Mucosa of descending colon (tissue), 3 donors: ENCODE measurements at regions not wholly inside any gene's neighbourhood (a gene's known extent, or its start where the extent isn't known, plus 50 kb on each side); places are given as distances from the start of the nearest gene placed in this dataset.
"Not testable (repeated sequence)": the region's sequence is repeated elsewhere in the genome, so short reads cannot be mapped to it uniquely, and the experiment has no call there.

Source experiments
- ATAC-seq: fragments of 200-7000 bp; cut with Tn5 transposase; one replicate; pipeline ENCODE4 v1.9.1; 2020; ENCODE audit warnings: mild to moderate bottlenecking, moderate library complexity
- DNase-seq, 3 donors: peaks; one replicate each; pipeline ENCODE4 v3.0.0-alpha.2; 2020
- H3K36me3 ChIP-seq: fragments of 200-600 bp; one replicate; pipeline ENCODE4 v1.8.0; 2021; ENCODE audit warnings: low read depth, mild to moderate bottlenecking
- H3K4me1 ChIP-seq: fragments of 200-600 bp; one replicate; pipeline ENCODE4 v1.8.0; 2021; ENCODE audit warnings: low read depth, mild to moderate bottlenecking
- H3K4me3 ChIP-seq: fragments of 200-600 bp; one replicate; pipeline ENCODE4 v1.8.0; 2021; ENCODE audit warnings: mild to moderate bottlenecking
- H3K9me3 ChIP-seq: fragments of 200-600 bp; one replicate; pipeline ENCODE4 v1.8.0; 2021; ENCODE audit warnings: mild to moderate bottlenecking
- intact Hi-C, 2 donors: fragments of 100-400 bp; cut with DNase I in 1 of 2; cut with micrococcal nuclease in 1 of 2; formaldehyde crosslinking; loops; one replicate each; pipeline versions ENCODE4 v1.11.0 to v1.11.1; 2022; cut with DNase I, micrococcal nuclease
- TF ChIP-seq, protein P1 (sequence below): fragments of 200-600 bp; IDR thresholded peaks from one replicate; pipeline ENCODE4 v1.8.0; 2022; ENCODE audit warnings: antibody characterized with exemption, mild to moderate bottlenecking
- donor health status: DM: no; HTN: no; CAD: no; lungs with moderate emphysema.
- donor health status: DM: no; HTN: no; CAD: no.
- donor health status: DM: no; HTN: yes; CAD: no.

DNA sequence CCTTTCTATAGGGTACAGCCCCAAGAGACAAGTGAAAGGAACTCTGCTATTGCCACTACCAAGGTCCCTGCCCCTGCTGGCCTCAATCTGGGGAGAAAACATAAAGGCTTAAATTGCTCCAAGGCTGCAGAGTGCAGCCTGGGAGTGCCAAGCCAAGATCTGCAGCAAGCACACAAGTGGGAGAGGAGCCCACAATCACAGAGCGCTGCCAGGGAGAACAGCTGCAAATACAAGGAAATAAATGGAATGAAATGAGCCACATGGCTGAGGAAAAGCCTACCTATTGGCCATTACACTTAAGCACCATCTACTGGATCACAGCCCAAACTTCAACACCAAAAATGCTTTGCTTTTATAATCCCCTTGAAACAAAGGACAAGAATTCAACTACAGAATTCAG, 582.4 kb downstream of the FAM133A start:
- Histone ChIP-seq H3K36me3 (no peaks in the 10 kb centered on the region), H3K4me3 (no peak overlapping the region), H3K9me3 (no peaks in the 10 kb centered on the region), H3K4me1 (no peaks in the 10 kb centered on the region)
- TF ChIP-seq, protein P1, sequence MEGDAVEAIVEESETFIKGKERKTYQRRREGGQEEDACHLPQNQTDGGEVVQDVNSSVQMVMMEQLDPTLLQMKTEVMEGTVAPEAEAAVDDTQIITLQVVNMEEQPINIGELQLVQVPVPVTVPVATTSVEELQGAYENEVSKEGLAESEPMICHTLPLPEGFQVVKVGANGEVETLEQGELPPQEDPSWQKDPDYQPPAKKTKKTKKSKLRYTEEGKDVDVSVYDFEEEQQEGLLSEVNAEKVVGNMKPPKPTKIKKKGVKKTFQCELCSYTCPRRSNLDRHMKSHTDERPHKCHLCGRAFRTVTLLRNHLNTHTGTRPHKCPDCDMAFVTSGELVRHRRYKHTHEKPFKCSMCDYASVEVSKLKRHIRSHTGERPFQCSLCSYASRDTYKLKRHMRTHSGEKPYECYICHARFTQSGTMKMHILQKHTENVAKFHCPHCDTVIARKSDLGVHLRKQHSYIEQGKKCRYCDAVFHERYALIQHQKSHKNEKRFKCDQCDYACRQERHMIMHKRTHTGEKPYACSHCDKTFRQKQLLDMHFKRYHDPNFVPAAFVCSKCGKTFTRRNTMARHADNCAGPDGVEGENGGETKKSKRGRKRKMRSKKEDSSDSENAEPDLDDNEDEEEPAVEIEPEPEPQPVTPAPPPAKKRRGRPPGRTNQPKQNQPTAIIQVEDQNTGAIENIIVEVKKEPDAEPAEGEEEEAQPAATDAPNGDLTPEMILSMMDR: no peak
- no peak for DNase-seq
- no peak for ATAC-seq
- intact Hi-C loops: no loop called here

DNA sequence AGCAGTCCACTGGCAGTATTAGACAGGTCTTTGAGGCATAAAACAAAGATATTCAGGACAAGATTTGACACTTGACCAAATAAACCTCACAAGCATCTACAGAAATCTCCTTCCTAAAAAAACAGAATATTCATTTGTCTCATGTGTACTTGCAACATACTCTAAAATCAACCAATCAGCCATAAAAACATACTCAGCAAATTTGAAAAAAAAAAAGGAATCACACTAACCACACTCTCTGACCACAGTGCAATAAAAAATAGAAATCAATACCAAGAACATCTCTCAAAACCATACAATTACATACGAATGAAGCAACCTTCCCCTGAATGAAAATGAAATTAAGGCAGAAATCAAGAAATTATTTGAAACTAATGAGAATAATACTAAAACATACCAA, 591.3 kb downstream of the FAM133A start:
- H3K4me3 ChIP-seq: no peak overlapping the region
- intact Hi-C loops: no loop called here
- no peaks in the 10 kb centered on the region for H3K9me3 ChIP-seq
- H3K36me3 ChIP-seq: no peaks in the 10 kb centered on the region
- no peak for ATAC-seq
- DNase-seq: no peak
- no peaks in the 10 kb centered on the region for H3K4me1 ChIP-seq
- TF ChIP-seq, protein P1: no peak

DNA sequence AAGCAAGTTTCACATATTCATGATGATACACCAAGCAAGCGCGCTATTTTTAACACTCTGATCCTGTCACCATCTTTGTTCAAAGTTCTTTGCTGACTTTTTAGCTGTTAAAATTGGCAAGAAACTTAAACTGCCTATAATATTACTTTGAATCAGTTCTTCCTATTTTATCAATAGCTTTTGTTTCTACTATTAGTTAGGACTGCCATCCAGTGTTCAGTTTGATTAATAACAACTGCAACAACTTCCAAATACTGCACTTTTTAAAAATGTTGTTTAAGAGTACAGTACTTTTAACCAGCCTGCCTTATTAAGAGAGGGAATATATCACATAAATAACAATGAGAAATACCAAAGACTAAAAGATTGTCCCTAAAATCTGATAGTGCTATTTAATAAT, 614.3 kb downstream of the FAM133A start:
- TF ChIP-seq, protein P1: no peak
- no peak overlapping the region for H3K4me3 ChIP-seq
- no peaks in the 10 kb centered on the region for H3K9me3 ChIP-seq
- H3K36me3 ChIP-seq: no peaks in the 10 kb centered on the region
- no peaks in the 10 kb centered on the region for H3K4me1 ChIP-seq
- DNase-seq (no peak), ATAC-seq (no peak)
- intact Hi-C loops: no loop called here

DNA sequence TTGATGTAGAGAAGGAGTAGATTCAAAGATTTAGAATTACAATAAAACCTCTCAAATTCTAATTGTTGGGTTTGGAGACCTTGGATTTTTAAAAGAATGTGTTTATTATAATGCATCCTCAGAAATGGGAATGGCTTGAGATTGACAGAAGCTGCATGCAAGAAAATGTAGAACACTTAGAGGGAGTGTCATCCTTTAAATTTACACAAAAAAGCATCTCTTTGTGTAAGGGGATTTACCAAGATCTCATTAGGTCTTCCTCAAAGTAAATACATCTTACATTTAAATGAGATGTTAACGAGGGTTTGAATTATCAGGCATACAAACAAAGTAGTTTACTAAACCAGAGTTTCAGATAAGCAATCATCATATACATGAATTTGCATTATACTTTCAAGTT, 615.0 kb downstream of the FAM133A start:
- ATAC-seq (no peak), DNase-seq (no peak)
- Histone ChIP-seq H3K4me1 (no peaks in the 10 kb centered on the region), H3K36me3 (no peaks in the 10 kb centered on the region), H3K4me3 (no peak overlapping the region), H3K9me3 (no peaks in the 10 kb centered on the region)
- TF ChIP-seq, protein P1: no peak
- intact Hi-C loops: no loop called here

DNA sequence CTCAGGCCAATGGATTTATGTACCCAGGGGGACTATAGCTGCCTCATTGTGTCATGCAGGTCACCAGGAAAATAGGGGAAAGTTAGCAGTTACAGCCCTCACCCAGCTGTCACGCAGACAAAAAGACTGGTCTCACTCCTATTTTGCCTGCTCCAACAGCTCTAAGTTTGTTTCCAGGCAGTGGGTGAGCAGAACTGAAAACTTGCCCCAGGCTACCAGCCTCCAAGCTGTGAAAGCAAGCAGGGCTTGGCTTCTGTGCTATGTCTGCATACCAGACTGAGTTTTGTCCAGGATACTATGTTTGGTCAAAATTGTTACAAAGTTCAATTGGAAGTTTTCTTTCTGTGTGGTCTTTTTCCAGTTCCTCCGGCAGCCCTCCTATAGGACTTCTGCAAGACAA, 628.4 kb downstream of the FAM133A start:
- H3K9me3 ChIP-seq: peaks cover 6% of the 10 kb centered on the region
- TF ChIP-seq, protein P1: no peak
- intact Hi-C loops: no loop called here
- H3K4me3 ChIP-seq: no peak overlapping the region
- DNase-seq: no peak
- no peaks in the 10 kb centered on the region for H3K36me3 ChIP-seq
- H3K4me1 ChIP-seq: no peaks in the 10 kb centered on the region
- ATAC-seq: no peak

DNA sequence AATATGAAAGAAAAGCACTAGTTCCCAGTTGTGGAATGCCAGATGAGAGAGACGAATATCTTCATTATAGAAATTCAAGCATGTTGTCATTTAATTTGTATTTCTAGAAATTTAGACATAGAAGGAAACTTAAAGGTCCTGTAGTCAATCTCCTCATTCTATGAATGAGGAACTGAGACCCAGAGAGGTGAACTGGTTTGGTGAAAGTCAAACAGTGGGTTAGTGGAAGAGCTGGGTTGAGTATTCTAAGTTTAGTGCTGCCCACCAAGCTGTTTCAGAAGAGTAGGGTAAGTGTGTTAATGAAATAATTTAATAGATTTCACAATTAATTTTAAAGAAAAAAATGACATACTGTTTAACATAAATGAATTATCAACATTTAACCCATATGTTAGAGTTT, 655.2 kb downstream of the FAM133A start:
- Histone ChIP-seq H3K36me3 (no peaks in the 10 kb centered on the region), H3K9me3 (no peaks in the 10 kb centered on the region), H3K4me3 (no peak overlapping the region), H3K4me1 (no peaks in the 10 kb centered on the region)
- DNase-seq (no peak), ATAC-seq (no peak)
- TF ChIP-seq, protein P1: no peak
- intact Hi-C loops: no loop called here

DNA sequence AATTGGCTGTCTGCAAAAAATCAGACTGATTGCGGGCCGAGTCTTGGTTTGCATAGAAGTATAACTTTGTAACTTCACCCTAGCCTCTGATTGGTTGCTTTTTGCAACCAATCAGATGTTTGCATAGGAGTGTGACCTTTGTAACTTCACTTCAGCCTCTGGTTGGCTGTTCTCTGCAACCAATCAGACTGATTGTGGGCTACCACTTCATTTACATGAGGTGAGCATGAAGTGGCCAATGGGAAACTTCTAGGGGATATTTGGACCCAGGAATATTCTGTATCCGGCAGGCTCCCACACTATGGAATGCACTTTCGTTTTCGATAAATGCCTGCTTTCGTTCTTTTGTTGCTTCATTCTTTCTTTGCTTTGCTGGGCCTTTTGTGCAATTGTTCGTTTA, 667.7 kb downstream of the FAM133A start:
- DNase-seq, ATAC-seq, H3K9me3 ChIP-seq, intact Hi-C loops, H3K4me3 ChIP-seq, H3K4me1 ChIP-seq, H3K36me3 ChIP-seq: not testable (repeated sequence)
